Brain microvascular endothelial cell (primary cell): ENCODE measurements at regions not wholly inside any gene's neighbourhood (a gene's known extent, or its start where the extent isn't known, plus 50 kb on each side); places are given as distances from the start of the nearest gene placed in this dataset.

Source experiments
- DNase-seq: peaks from one replicate; pipeline ENCODE4 v3.0.0-alpha.2; 2020
- H3K27ac ChIP-seq: fragments of 250-450 bp; sonication (Bioruptor Pico); 2 replicates; pipeline ENCODE4 v1.5.1; 2020; ENCODE audit warnings: mild to moderate bottlenecking, moderate library complexity
- H3K27me3 ChIP-seq: fragments of 250-450 bp; sonication (Bioruptor Pico); replicated peaks from 2 replicates; pipeline ENCODE4 v1.5.1; 2020; ENCODE audit warnings: mild to moderate bottlenecking
- H3K36me3 ChIP-seq: fragments of 250-450 bp; sonication (Bioruptor Pico); replicated peaks from 2 replicates; pipeline ENCODE4 v1.5.1; 2020; ENCODE audit warnings: mild to moderate bottlenecking
- H3K4me3 ChIP-seq: 2 replicates; pipeline ENCODE4 v1.5.1; 2011; ENCODE audit warnings: low read depth, mild to moderate bottlenecking, control low read depth, low read length, moderate library complexity
- CTCF ChIP-seq: IDR thresholded peaks from 2 replicates; pipeline ENCODE4 v1.5.1; 2011; ENCODE audit warnings: low read depth, mild to moderate bottlenecking, moderate library complexity, low read length, control low read depth, inconsistent platforms; ENCODE audit errors: missing control alignments
- in situ Hi-C: cut with HindIII; loops from 2 replicates; pipeline ENCODE4 v1.10.0; 2017; ENCODE audit warnings: low sequenced_read_pairs, low pct_ligation_motif_present

GRCh38 chr20:7078804-7079203, 311.3 kb downstream of the BMP2 start:
- Histone ChIP-seq H3K36me3 (no peaks in the 10 kb centered on the region), H3K27me3 (no peaks in the 10 kb centered on the region), H3K27ac (no peak overlapping the region), H3K4me3 (no peak overlapping the region)
- TF ChIP-seq CTCF, result no peak
- in situ Hi-C loops, result no loop called here
- DNase-seq, result no peak

GRCh38 chr20:7080472-7080871, 313.0 kb downstream of the BMP2 start:
- no peak for DNase-seq
- no peaks in the 10 kb centered on the region for H3K36me3 ChIP-seq
- in situ Hi-C loops, result no loop called here
- TF ChIP-seq CTCF, result no peak
- H3K27me3 ChIP-seq, result no peaks in the 10 kb centered on the region
- no peak overlapping the region for H3K4me3 ChIP-seq
- no peak overlapping the region for H3K27ac ChIP-seq

GRCh38 chr20:7085467-7085866, 318.0 kb downstream of the BMP2 start:
- no peak for TF ChIP-seq CTCF
- no peaks in the 10 kb centered on the region for H3K36me3 ChIP-seq
- no peak overlapping the region for H3K27ac ChIP-seq
- no peak overlapping the region for H3K4me3 ChIP-seq
- DNase-seq, result peak; percentile 6
- in situ Hi-C loops, result no loop called here
- H3K27me3 ChIP-seq, result no peaks in the 10 kb centered on the region

- Histone ChIP-seq H3K36me3 (no peaks in the 10 kb centered on the region), H3K27me3 (no peaks in the 10 kb centered on the region), H3K4me3 (no peak overlapping the region), H3K27ac (no peak overlapping the region)
- no peak for DNase-seq
- in situ Hi-C loops, result no loop called here
- no peak for TF ChIP-seq CTCF
These were observed 320.3 kb downstream of the BMP2 start for GRCh38 chr20:7087803-7088202.

GRCh38 chr20:7090001-7090400, 322.5 kb downstream of the BMP2 start:
- DNase-seq, result no peak
- no peak for TF ChIP-seq CTCF
- H3K27me3 ChIP-seq, result no peaks in the 10 kb centered on the region
- H3K27ac ChIP-seq, result no peak overlapping the region
- no peaks in the 10 kb centered on the region for H3K36me3 ChIP-seq
- H3K4me3 ChIP-seq, result no peak overlapping the region
- in situ Hi-C loops, result no loop called here

- in situ Hi-C loops, result no loop called here
- Histone ChIP-seq H3K4me3 (no peak overlapping the region), H3K27me3 (no peaks in the 10 kb centered on the region), H3K27ac (no peak overlapping the region), H3K36me3 (no peaks in the 10 kb centered on the region)
- DNase-seq, result no peak
- TF ChIP-seq CTCF, result no peak
These were observed 323.3 kb downstream of the BMP2 start for GRCh38 chr20:7090811-7091210.
